Liver (tissue), 8 donors: ENCODE measurements at regions not wholly inside any gene's neighbourhood (a gene's known extent, or its start where the extent isn't known, plus 50 kb on each side); places are given as distances from the start of the nearest gene placed in this dataset.

Experiments
- DNase-seq: peaks from one replicate; pipeline ENCODE4 v3.0.0-alpha.2; 2017; ENCODE audit warnings: low spot score
- H3K27ac ChIP-seq, 2 donors: one replicate each; pipeline ENCODE4 v1.7.0; 2013; ENCODE audit warnings: inconsistent platforms in 2 of 2, low read length in 2 of 2, control low read depth in 1 of 2, low read depth in 1 of 2, mild to moderate bottlenecking in 1 of 2
- H3K27me3 ChIP-seq, 4 donors: one replicate each; pipeline versions ENCODE4 v1.6.1 to v1.7.0; 2013; ENCODE audit warnings: low read length in 3 of 4, inconsistent platforms in 1 of 4, mild to moderate bottlenecking in 1 of 4, moderate library complexity in 1 of 4; ENCODE audit not compliant: control insufficient read depth in 4 of 4, insufficient read depth in 4 of 4
- H3K36me3 ChIP-seq, 4 donors: one replicate each; pipeline versions ENCODE4 v1.6.1 to v1.7.0; 2013; ENCODE audit warnings: low read length in 3 of 4, mild to moderate bottlenecking in 3 of 4, low read depth in 1 of 4, moderate library complexity in 1 of 4; ENCODE audit not compliant: control insufficient read depth in 4 of 4, insufficient read depth in 3 of 4
- H3K4me1 ChIP-seq, 4 donors: one replicate each; pipeline versions ENCODE4 v1.6.1 to v1.7.0; 2013; ENCODE audit warnings: low read length in 3 of 4, mild to moderate bottlenecking in 3 of 4, moderate library complexity in 1 of 4; ENCODE audit not compliant: control insufficient read depth in 4 of 4, insufficient read depth in 4 of 4
- H3K4me3 ChIP-seq, 3 donors: one replicate each; pipeline versions ENCODE4 v1.6.1 to v1.7.0; 2013; ENCODE audit warnings: low read length in 3 of 3, control low read depth in 1 of 3, low read depth in 1 of 3, mild to moderate bottlenecking in 1 of 3
- H3K9ac ChIP-seq, 2 donors: one replicate each; pipeline ENCODE4 v1.7.0; 2013; ENCODE audit warnings: low read length in 2 of 2, mild to moderate bottlenecking in 2 of 2, moderate library complexity in 2 of 2, control low read depth in 1 of 2, low read depth in 1 of 2
- H3K9me3 ChIP-seq, 4 donors: one replicate each; pipeline versions ENCODE4 v1.6.1 to v1.7.0; 2013; ENCODE audit warnings: low read length in 3 of 4; ENCODE audit not compliant: control insufficient read depth in 4 of 4
- EGR1 ChIP-seq, 2 donors: IDR thresholded peaks; 2 replicates each; pipeline ENCODE4 v1.6.1; 2016 to 2018; ENCODE audit warnings: antibody characterized with exemption in 2 of 2, low read depth in 2 of 2
- FOXA1 ChIP-seq: IDR thresholded peaks from 2 replicates; pipeline ENCODE4 v1.6.1; 2016; ENCODE audit warnings: antibody characterized with exemption
- FOXA2 ChIP-seq: IDR thresholded peaks from 2 replicates; pipeline ENCODE4 v1.6.1; 2016; ENCODE audit warnings: antibody characterized with exemption
- GABPA ChIP-seq, 2 donors: IDR thresholded peaks in 1 of 2; conservative IDR thresholded peaks in 1 of 2; 2 replicates each; pipeline ENCODE4 v1.6.1; 2016; ENCODE audit warnings: antibody characterized with exemption in 2 of 2, mild to moderate bottlenecking in 1 of 2, moderate library complexity in 1 of 2
- HNF4A ChIP-seq, 2 donors: conservative IDR thresholded peaks; 2 replicates each; pipeline ENCODE4 v1.6.1; 2016; ENCODE audit warnings: antibody characterized with exemption in 2 of 2, mild to moderate bottlenecking in 2 of 2
- HNF4G ChIP-seq: IDR thresholded peaks from 2 replicates; pipeline ENCODE4 v1.6.1; 2016; ENCODE audit warnings: antibody characterized with exemption
- JUND ChIP-seq, 2 donors: IDR thresholded peaks; 2 replicates each; pipeline ENCODE4 v1.6.1; 2016; ENCODE audit warnings: antibody characterized with exemption in 2 of 2
- NR2F2 ChIP-seq: IDR thresholded peaks from 2 replicates; pipeline ENCODE4 v1.6.1; 2016; ENCODE audit warnings: antibody characterized with exemption
- RAD21 ChIP-seq, 2 donors: IDR thresholded peaks; 2 replicates each; pipeline ENCODE4 v1.6.1; 2016; ENCODE audit warnings: antibody characterized with exemption in 2 of 2, mild to moderate bottlenecking in 2 of 2
- RXRA ChIP-seq, 2 donors: IDR thresholded peaks; 2 replicates each; pipeline ENCODE4 v1.6.1; 2017 to 2018; ENCODE audit warnings: antibody characterized with exemption in 2 of 2, mild to moderate bottlenecking in 1 of 2
- SP1 ChIP-seq: IDR thresholded peaks from 2 replicates; pipeline ENCODE4 v1.6.1; 2018; ENCODE audit warnings: antibody characterized with exemption, mild to moderate bottlenecking
- TAF1 ChIP-seq: conservative IDR thresholded peaks from 2 replicates; pipeline ENCODE4 v1.6.1; 2016; ENCODE audit warnings: antibody characterized with exemption, mild to moderate bottlenecking
- YY1 ChIP-seq: IDR thresholded peaks from 2 replicates; pipeline ENCODE4 v1.6.1; 2016; ENCODE audit warnings: antibody characterized with exemption, mild to moderate bottlenecking
- WGBS: extraction: QIAGEN DNeasy Blood & Tissue Kit; methylation state at CpG from one replicate; pipeline ENCODE4 v1.1.7; 2013; 5-methylcytosine and 5-hydroxymethylcytosine counted together
- TF ChIP-seq, protein P1 (sequence below): IDR thresholded peaks from 2 replicates; pipeline ENCODE4 v1.6.1; 2016; ENCODE audit warnings: antibody characterized with exemption
- TF ChIP-seq, protein P2 (sequence below): IDR thresholded peaks from 2 replicates; pipeline ENCODE4 v1.6.1; 2016; ENCODE audit warnings: antibody characterized with exemption
- TF ChIP-seq, protein P3 (sequence below): fragments of 150-350 bp; IDR thresholded peaks from 2 replicates; pipeline ENCODE4 v1.5.1; 2017; ENCODE audit warnings: improper control_type of control experiment, low read depth, low read length; ENCODE audit not compliant: missing input control
- TF ChIP-seq, protein P4 (sequence below): IDR thresholded peaks from 2 replicates; pipeline ENCODE4 v1.6.1; 2016; ENCODE audit warnings: antibody characterized with exemption
- donor health status: healthy.
- donor health status: healthy.
- donor health status: healthy.
- donor health status: healthy.
- donor health status: healthy.

DNA sequence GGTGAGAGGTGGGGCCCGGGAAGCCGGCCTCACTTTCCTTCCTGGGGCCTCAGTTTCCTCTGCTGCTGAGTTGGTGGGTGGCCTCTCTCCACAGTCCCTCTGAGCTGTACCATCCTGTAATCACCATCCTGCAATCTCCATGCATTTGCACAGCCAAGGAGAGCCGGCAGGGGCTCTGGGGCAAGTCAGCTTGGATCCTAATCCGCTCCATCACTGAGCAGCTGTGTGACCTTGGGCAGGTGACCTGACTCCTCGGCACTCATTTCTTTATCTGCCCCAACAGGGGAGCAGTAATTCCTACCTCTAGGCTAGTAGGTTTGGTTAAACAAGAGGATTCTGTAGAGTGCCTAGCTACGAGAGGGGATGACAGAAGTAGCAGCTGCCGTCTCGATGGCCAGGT is 88.2 kb upstream of the ZNF618 start (continued):
- TF ChIP-seq, protein P1, sequence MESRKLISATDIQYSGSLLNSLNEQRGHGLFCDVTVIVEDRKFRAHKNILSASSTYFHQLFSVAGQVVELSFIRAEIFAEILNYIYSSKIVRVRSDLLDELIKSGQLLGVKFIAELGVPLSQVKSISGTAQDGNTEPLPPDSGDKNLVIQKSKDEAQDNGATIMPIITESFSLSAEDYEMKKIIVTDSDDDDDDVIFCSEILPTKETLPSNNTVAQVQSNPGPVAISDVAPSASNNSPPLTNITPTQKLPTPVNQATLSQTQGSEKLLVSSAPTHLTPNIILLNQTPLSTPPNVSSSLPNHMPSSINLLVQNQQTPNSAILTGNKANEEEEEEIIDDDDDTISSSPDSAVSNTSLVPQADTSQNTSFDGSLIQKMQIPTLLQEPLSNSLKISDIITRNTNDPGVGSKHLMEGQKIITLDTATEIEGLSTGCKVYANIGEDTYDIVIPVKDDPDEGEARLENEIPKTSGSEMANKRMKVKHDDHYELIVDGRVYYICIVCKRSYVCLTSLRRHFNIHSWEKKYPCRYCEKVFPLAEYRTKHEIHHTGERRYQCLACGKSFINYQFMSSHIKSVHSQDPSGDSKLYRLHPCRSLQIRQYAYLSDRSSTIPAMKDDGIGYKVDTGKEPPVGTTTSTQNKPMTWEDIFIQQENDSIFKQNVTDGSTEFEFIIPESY = no peak
- TF ChIP-seq JUND (IDR thresholded peaks at IDR 0.05) = no peak
- no peak for TF ChIP-seq FOXA1
- no peak for TF ChIP-seq EGR1 (IDR thresholded peaks at IDR 0.05; ENCODE audit: low read depth in 2 of 2)

DNA sequence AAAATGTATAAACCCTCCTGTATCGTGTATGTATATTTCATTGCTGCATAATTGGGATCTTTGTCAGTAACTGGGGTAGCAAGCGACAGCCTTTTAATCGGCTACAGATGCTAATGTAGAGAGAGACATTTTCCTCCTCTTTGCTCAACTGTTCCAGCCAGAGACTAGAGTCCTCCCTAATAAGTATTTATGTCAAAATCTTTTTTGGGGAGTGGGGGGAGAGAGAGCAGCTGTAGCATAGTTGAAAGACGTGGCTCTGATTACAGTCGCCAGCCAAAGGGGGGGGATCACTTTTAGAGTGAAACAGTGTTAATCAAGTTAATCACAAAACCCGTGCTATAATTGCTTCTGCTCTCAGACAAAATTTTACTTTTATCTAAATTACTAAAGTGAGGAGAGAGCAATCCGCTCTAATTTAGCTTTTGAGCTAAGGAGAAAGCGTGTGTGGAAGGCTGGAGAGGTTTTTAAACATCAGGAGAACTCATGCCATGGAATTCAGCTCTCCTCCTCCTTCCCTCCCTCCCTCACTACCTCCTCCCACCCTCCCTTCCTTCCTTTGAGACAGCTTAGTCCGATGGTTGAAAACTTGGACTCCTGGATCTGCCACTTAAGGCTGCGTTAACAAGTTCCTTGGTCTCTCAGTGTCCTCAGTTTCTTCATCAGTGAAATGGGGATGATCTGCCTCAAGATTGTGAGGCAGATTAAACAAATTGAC is 87.3 kb upstream of the ZNF618 start:
- TF ChIP-seq, protein P2, sequence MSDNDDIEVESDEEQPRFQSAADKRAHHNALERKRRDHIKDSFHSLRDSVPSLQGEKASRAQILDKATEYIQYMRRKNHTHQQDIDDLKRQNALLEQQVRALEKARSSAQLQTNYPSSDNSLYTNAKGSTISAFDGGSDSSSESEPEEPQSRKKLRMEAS = no peak
- no peak for TF ChIP-seq GABPA (IDR thresholded peaks at IDR 0.05 in 1 of 2, conservative IDR thresholded peaks at IDR 0.05 in 1 of 2)
- TF ChIP-seq, protein P3, sequence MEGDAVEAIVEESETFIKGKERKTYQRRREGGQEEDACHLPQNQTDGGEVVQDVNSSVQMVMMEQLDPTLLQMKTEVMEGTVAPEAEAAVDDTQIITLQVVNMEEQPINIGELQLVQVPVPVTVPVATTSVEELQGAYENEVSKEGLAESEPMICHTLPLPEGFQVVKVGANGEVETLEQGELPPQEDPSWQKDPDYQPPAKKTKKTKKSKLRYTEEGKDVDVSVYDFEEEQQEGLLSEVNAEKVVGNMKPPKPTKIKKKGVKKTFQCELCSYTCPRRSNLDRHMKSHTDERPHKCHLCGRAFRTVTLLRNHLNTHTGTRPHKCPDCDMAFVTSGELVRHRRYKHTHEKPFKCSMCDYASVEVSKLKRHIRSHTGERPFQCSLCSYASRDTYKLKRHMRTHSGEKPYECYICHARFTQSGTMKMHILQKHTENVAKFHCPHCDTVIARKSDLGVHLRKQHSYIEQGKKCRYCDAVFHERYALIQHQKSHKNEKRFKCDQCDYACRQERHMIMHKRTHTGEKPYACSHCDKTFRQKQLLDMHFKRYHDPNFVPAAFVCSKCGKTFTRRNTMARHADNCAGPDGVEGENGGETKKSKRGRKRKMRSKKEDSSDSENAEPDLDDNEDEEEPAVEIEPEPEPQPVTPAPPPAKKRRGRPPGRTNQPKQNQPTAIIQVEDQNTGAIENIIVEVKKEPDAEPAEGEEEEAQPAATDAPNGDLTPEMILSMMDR = no peak
- no peak for TF ChIP-seq JUND (IDR thresholded peaks at IDR 0.05)
- no peak for TF ChIP-seq TAF1
- no peak for TF ChIP-seq RXRA (IDR thresholded peaks at IDR 0.05)
- TF ChIP-seq, protein P4, sequence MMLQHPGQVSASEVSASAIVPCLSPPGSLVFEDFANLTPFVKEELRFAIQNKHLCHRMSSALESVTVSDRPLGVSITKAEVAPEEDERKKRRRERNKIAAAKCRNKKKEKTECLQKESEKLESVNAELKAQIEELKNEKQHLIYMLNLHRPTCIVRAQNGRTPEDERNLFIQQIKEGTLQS = no peak
- no peak for TF ChIP-seq NR2F2
- no peak for TF ChIP-seq FOXA2
- TF ChIP-seq HNF4G = no peak
- TF ChIP-seq, protein P1 = no peak
- TF ChIP-seq SP1 = no peak
- TF ChIP-seq RAD21 (IDR thresholded peaks at IDR 0.05) = no peak
- TF ChIP-seq HNF4A (conservative IDR thresholded peaks at IDR 0.05) = no peak
- no peak for TF ChIP-seq EGR1 (IDR thresholded peaks at IDR 0.05; ENCODE audit: low read depth in 2 of 2)
- no peak for TF ChIP-seq FOXA1
- no peak for TF ChIP-seq YY1
- no peak overlapping the region for H3K27ac ChIP-seq
- H3K36me3 ChIP-seq = no peaks in the 10 kb centered on the region
- H3K9me3 ChIP-seq = no peaks in the 10 kb centered on the region
- 74% methylated on average over 10 of the region's 10 CpGs for WGBS
- no peak overlapping the region for H3K4me3 ChIP-seq
- H3K4me1 ChIP-seq = no peaks in the 10 kb centered on the region
- no peaks in the 10 kb centered on the region for H3K27me3 ChIP-seq
- H3K9ac ChIP-seq = no peak overlapping the region
- no peak for DNase-seq
